SU-DHL-6 (cell line): ENCODE measurements at regions not wholly inside any gene's neighbourhood (a gene's known extent, or its start where the extent isn't known, plus 50 kb on each side); places are given as distances from the start of the nearest gene placed in this dataset.

ENCODE experiments used
- EZH2phosphoT487 ChIP-seq: fragments of 200-600 bp; sonication (generic), shearing (Covaris generic); conservative IDR thresholded peaks from 2 replicates; pipeline ENCODE4 v1.6.1; 2018; ENCODE audit warnings: mild to moderate bottlenecking, antibody characterized with exemption, low read length, moderate library complexity, mixed read lengths
- TF ChIP-seq, protein P1 (sequence below): fragments of 200-600 bp; sonication (generic); IDR thresholded peaks from one replicate; pipeline ENCODE4 v1.5.1; 2017; ENCODE audit warnings: antibody characterized with exemption, mild to moderate bottlenecking, low read length, moderate library complexity; ENCODE audit not compliant: insufficient read depth, poor library complexity, severe bottlenecking

DNA sequence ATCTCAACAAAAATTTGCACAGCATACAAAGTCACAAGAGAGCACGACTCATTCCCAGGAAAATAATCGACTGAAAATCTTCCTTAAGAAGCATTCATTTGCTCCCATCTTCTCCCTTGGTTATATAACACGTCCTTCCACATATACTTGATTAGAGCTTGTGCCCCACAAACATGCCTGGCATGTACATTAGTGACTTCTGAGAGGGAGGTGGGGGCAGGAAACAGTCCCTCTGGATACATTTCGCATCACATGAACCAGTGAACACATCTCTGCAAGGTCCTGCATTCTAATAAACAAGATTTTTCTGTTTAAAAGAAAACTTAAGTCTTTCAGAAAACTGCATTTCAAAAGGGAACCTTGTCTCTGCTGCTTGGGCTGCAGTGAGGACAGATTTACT is 54.1 kb upstream of the IGLL5 start:
- TF ChIP-seq, protein P1, sequence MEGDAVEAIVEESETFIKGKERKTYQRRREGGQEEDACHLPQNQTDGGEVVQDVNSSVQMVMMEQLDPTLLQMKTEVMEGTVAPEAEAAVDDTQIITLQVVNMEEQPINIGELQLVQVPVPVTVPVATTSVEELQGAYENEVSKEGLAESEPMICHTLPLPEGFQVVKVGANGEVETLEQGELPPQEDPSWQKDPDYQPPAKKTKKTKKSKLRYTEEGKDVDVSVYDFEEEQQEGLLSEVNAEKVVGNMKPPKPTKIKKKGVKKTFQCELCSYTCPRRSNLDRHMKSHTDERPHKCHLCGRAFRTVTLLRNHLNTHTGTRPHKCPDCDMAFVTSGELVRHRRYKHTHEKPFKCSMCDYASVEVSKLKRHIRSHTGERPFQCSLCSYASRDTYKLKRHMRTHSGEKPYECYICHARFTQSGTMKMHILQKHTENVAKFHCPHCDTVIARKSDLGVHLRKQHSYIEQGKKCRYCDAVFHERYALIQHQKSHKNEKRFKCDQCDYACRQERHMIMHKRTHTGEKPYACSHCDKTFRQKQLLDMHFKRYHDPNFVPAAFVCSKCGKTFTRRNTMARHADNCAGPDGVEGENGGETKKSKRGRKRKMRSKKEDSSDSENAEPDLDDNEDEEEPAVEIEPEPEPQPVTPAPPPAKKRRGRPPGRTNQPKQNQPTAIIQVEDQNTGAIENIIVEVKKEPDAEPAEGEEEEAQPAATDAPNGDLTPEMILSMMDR = no peak
- no peak for TF ChIP-seq EZH2phosphoT487
